Muscle layer of duodenum (tissue), 2 donors: ENCODE measurements at regions not wholly inside any gene's neighbourhood (a gene's known extent, or its start where the extent isn't known, plus 50 kb on each side); places are given as distances from the start of the nearest gene placed in this dataset.
"Not testable (repeated sequence)": the region's sequence is repeated elsewhere in the genome, so short reads cannot be mapped to it uniquely, and the experiment has no call there.

Experiments used
- H3K27ac ChIP-seq: one replicate; pipeline ENCODE4 v1.7.0; 2013; ENCODE audit warnings: mild to moderate bottlenecking, low read length
- H3K27me3 ChIP-seq: one replicate; pipeline ENCODE4 v1.7.0; 2013; ENCODE audit warnings: low read depth, mild to moderate bottlenecking, control low read depth, low read length
- H3K36me3 ChIP-seq, 2 donors: one replicate each; pipeline ENCODE4 v1.7.0; 2013; ENCODE audit warnings: low read length in 2 of 2, control low read depth in 1 of 2, mild to moderate bottlenecking in 1 of 2; ENCODE audit not compliant: insufficient read depth in 2 of 2, control insufficient read depth in 1 of 2
- H3K4me1 ChIP-seq, 2 donors: one replicate each; pipeline ENCODE4 v1.7.0; 2013; ENCODE audit warnings: low read length in 2 of 2, mild to moderate bottlenecking in 2 of 2, control low read depth in 1 of 2, moderate library complexity in 1 of 2; ENCODE audit not compliant: insufficient read depth in 2 of 2, control insufficient read depth in 1 of 2
- H3K4me3 ChIP-seq, 2 donors: one replicate each; pipeline ENCODE4 v1.7.0; 2013; ENCODE audit warnings: low read length in 2 of 2, low read depth in 1 of 2, mild to moderate bottlenecking in 1 of 2
- H3K9me3 ChIP-seq, 2 donors: one replicate each; pipeline ENCODE4 v1.7.0; 2013; ENCODE audit warnings: low read length in 2 of 2, control low read depth in 1 of 2, mild to moderate bottlenecking in 1 of 2; ENCODE audit not compliant: control insufficient read depth in 1 of 2
- donor health status: healthy.

DNA sequence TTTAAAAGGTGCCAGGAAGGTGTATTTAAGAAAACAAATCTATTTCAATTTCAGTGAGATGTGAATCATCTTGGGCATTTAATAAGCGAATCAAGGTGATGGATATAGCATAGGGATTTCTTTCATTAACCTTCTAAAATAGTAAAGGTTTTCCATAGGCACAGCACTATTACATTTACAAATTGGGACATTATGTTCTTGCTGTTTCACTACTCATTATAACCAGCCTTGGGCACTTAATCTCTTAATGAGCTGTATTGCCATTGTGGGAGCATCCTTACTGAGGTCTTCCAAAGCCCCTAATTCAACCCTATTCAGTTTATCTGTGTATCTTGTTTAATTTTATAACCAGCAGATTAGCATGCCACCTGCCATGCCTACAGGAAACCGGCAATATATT lies 1305.5 kb downstream of the CDH12 start:
- H3K4me1 ChIP-seq, H3K27me3 ChIP-seq, H3K9me3 ChIP-seq, H3K27ac ChIP-seq, H3K36me3 ChIP-seq, H3K4me3 ChIP-seq: not testable (repeated sequence)

DNA sequence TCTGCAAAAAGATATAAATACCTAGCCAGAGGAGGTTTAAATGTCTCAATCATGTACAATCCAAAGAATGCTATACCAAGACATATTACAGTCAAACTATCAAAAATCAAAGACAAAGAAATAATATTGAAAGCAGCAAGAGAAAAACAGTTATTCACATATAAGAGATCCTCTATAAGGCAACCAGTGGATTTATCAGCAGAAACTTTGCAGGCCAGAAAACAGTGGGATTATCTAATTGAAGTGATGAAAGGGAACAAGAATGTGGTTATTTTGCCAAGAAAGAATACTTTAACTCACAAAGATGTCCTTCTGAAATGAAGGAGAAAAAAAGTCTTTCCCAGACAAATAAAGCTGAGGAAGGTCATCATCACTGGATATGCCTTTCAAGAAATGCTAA lies 1318.0 kb downstream of the CDH12 start:
- H3K36me3 ChIP-seq, H3K27me3 ChIP-seq, H3K9me3 ChIP-seq, H3K4me3 ChIP-seq, H3K4me1 ChIP-seq, H3K27ac ChIP-seq: not testable (repeated sequence)

DNA sequence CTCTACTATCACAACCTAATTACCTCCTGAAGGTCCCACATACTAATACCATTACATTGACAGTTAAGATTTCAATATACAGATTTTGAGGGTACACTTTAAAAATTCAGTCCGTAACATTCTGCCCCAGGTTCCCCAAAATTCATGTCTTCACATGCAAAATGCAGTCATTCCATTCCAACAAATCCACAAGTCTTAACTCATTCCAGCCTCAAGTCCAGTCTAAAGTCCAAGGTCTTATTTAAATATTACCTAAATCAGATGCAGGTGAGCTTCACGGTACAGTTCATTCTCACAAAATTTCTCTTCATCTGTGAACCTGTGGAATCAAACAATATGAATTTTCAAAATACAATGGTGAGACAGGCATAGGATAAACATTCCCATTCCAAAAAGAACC lies 1332.0 kb downstream of the CDH12 start:
- H3K36me3 ChIP-seq, H3K27me3 ChIP-seq, H3K9me3 ChIP-seq, H3K4me1 ChIP-seq, H3K4me3 ChIP-seq, H3K27ac ChIP-seq: not testable (repeated sequence)

DNA sequence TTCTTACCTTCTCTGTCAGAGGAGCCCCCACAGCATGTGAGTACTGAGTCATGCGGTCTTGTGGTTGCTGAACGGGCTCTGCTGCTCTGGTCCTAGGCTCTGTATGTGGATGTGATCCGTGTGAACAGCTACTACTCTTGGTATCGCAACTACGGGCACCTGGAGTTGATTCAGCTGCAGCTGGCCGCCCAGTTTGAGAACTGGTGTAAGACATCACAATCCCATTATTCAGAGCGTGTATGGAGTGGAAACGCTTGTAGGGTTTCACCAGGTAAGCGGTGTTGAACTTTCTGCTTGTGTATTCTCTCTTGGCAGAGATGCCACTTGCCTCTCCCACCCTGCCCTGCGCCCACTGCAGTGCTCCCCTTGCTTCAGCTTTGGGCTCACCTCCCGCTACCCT lies 1356.2 kb downstream of the CDH12 start:
- not testable (repeated sequence) for H3K27me3 ChIP-seq, H3K4me3 ChIP-seq, H3K36me3 ChIP-seq, H3K27ac ChIP-seq, H3K9me3 ChIP-seq, H3K4me1 ChIP-seq

DNA sequence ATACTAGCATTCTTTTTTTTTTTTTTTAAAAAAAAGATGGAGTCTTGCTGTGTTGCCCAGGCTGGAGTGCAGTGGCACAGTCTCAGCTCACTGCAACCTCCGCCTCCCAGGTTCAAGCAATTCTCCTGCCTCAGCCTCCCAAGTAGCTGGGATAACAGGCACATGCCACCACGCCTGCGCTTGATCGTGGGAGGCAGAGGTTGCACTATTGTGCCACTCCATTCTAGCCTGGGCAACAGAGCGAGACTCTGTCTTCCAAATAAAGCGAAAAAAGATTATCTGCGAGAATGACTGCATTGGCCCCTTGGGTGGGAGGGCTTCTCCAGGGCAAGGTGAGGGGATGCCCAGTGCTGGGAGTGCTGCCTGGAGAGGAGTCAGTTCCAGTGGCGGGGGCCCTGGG lies 1357.1 kb downstream of the CDH12 start:
- not testable (repeated sequence) for H3K4me1 ChIP-seq, H3K27me3 ChIP-seq, H3K27ac ChIP-seq, H3K4me3 ChIP-seq, H3K9me3 ChIP-seq, H3K36me3 ChIP-seq

DNA sequence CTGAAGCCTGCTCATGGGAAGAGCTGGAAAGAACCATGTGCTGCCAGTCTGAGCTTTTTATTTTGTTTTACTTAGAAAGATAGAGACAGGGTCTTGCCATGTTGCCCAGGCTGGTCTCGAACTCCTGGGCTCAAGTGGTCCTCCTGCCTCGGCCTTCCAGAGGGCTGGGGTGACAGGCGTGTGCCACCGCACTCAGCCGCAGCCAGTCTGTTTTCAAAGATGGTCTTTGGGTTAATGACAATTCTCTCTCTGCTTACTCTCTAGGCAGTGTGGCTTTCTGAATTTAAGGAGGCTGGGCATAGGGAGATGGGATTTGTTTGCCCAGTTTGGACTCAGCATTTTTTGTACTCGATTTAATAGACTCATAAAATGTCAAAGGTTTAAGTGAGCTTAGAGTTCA lies 1357.9 kb downstream of the CDH12 start:
- not testable (repeated sequence) for H3K4me1 ChIP-seq, H3K9me3 ChIP-seq

DNA sequence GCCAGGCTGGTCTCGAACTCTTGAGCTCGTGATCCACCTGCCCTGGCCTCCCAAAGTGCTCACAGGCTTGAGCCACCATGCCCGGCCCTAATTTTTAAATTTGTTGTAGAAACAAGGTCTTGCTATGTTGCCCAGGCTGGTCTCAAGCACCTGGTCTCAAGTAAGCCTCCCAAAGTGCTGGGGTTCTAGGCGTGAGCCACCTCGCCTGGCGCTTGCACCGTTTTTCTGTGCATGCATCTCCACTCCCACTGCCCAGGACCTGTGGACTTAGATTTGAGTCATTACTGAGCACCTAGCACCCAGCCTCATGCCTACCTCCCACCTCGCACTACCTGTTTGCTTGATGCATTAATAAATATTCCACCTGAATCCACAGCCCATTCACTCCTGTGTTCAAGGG lies 1359.1 kb downstream of the CDH12 start:
- not testable (repeated sequence) for H3K9me3 ChIP-seq, H3K27me3 ChIP-seq, H3K36me3 ChIP-seq, H3K27ac ChIP-seq, H3K4me1 ChIP-seq, H3K4me3 ChIP-seq

More for the DNA sequence above, 1357.9 kb downstream of the CDH12 start:
- H3K36me3 ChIP-seq, H3K27me3 ChIP-seq, H3K27ac ChIP-seq, H3K4me3 ChIP-seq: not testable (repeated sequence)

DNA sequence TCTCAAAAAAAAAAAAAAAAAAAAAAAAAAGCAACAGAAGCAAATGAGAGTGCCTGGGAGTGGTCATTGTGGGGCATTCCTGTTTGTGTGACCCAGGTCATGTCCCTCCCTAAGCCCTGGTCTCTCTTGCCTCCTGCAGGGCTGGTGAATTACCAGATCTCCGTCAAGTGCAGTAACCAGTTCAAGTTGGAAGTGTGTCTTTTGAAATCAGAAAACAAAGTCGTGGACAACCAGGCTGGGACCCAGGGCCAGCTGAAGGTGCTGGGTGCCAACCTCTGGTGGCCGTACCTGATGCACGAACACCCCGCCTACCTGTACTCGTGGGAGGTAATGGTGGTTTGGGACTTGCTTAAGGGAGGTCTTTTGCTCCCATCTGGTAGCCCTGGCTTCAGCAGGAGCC lies 1362.0 kb downstream of the CDH12 start:
- H3K4me1 ChIP-seq, H3K27me3 ChIP-seq, H3K27ac ChIP-seq, H3K4me3 ChIP-seq, H3K36me3 ChIP-seq, H3K9me3 ChIP-seq: not testable (repeated sequence)

DNA sequence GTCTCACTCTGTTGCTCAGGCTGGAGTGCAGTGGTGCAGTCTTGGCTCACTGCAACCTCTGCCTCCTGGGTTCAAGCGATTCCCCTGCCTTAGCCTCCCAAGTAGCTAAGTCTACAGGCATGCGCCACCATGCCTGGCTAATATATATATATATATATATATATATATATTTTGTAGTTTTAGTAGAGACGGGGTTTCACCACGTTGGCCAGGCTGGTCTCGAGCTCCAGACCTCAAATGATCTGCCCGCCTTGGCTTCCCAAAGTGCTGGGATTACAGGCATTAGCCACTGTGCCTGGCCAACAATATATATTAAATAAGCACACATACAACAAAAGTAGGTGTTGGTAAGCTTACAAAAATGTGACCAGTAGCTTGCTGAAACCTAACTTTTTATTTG lies 1364.3 kb downstream of the CDH12 start:
- H3K27me3 ChIP-seq, H3K4me3 ChIP-seq, H3K9me3 ChIP-seq, H3K27ac ChIP-seq, H3K4me1 ChIP-seq, H3K36me3 ChIP-seq: not testable (repeated sequence)

DNA sequence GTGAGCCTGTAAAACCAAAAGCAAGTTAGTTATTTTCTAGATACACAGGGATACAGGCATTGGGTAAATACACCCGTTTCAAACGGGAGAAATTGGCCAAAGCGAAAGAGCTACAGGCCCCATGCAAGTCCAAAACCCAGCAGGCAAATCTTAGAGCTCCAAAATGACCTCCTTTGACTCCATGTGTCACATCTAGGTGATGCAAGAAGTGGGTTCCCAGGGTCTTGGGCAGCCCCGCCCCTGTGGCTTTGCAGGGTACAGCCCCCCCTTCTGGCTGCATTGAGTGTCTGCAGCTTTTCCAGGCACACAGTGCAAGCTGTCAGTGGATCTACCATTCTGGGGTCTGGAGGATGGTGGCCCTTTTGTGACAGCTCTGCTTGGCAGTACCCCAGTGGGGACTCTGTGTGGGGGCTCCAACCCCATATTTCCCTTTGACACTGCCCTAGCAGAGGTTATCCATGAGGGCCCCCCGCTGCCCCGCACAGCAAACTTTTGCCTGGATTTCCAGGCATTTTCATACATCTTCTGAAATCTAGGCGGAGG lies 1367.6 kb downstream of the CDH12 start:
- not testable (repeated sequence) for H3K36me3 ChIP-seq, H3K4me1 ChIP-seq, H3K27me3 ChIP-seq, H3K9me3 ChIP-seq, H3K4me3 ChIP-seq, H3K27ac ChIP-seq

DNA sequence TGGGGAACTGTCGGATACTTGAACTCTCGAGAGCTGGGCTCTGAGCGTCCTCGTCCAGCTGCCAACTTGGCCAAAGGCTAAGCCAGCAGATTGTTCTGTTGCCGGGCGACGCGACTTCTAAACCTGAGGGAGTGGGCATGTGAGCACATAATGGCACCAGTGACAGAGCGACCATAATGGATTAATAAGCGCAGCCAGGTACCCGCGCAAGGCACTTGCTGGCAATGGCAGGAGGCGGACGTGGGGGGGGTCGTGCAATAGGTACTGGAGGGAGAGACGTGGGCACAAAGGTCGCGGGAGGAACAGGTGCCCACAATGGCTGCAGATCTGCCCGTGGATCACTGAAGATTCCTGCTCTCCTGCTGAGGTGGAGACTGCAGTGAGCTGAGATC lies 1368.7 kb downstream of the CDH12 start:
- H3K36me3 ChIP-seq, H3K27ac ChIP-seq, H3K9me3 ChIP-seq, H3K27me3 ChIP-seq, H3K4me3 ChIP-seq, H3K4me1 ChIP-seq: not testable (repeated sequence)

DNA sequence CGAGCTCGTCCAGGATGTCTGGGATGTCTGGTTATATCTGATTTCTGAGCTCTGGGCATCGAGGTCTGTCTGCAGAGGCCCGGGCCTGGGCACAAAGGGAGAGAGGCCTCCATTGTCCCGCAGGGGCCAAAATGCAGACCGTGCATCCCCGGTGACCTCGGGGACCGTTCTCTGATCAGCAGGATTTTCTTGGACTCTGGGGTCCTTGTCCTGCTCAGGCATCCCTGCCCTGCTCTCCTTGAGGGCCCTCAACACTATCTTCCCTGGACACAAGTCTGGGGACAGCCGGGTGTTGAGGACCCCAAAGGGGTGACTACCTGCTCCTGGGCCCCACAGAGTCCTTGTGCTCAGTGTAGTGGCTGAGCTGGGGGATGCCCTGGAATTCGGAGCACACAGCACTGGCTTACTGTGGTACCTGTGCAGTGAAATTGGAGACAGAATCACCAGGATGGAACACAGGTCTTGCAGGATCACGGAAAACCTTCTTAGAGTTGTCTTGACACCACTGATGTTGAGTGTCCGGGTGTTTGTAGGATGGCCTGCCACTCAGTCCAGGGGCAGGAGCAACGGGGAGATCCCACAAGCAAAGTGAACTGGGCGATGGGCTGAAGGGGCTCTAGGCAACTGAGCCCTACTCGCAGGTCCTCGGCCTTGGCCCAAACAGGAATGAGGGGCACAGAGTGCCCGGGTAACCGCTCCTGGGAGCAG lies 1369.2 kb downstream of the CDH12 start:
- not testable (repeated sequence) for H3K4me1 ChIP-seq, H3K4me3 ChIP-seq, H3K27ac ChIP-seq, H3K27me3 ChIP-seq, H3K9me3 ChIP-seq, H3K36me3 ChIP-seq
